IMR-90 (cell line): ENCODE measurements at regions not wholly inside any gene's neighbourhood (a gene's known extent, or its start where the extent isn't known, plus 50 kb on each side); places are given as distances from the start of the nearest gene placed in this dataset.

Experiments
- ATAC-seq: fragments of 200-7000 bp; cut with Tn5 transposase; 2 replicates; pipeline ENCODE4 v1.9.1; 2020; ENCODE audit warnings: low read depth, mild to moderate bottlenecking, moderate library complexity
- BruUV-seq: library from RNA; stranded (reverse); fragments of 400-500 nt; replicated peaks from 2 replicates; lab custom pipeline; 2021; lab: Mats Ljungman, UMichigan
- CTCF ChIA-PET: fragments of 300-600 bp; formaldehyde crosslinking; extraction: SDS; loops from one replicate; lab custom pipeline; 2021; ENCODE audit warnings: antibody characterized with exemption; lab: Yijun Ruan, JAX
- POLR2A ChIA-PET: fragments of 300-600 bp; sonication (Branson Sonifier 250); formaldehyde crosslinking; loops from one replicate; lab custom pipeline; 2022; ENCODE audit warnings: antibody characterized with exemption; ENCODE audit not compliant: unreplicated experiment; lab: Charles Lee
- DNase-seq: peaks from one replicate; pipeline ENCODE4 v3.0.0; 2013
- H2AFZ ChIP-seq: replicated peaks from 2 replicates; pipeline ENCODE3; 2013; ENCODE audit warnings: low read length, mild to moderate bottlenecking; ENCODE audit not compliant: poor library complexity
- H2AK5ac ChIP-seq: 2 replicates; pipeline ENCODE4 v1.6.1; 2013; ENCODE audit warnings: low read depth, low read length, inconsistent platforms
- H2AK9ac ChIP-seq: replicated peaks from 2 replicates; pipeline ENCODE3; 2013; ENCODE audit warnings: mild to moderate bottlenecking, low read depth, low read length, moderate library complexity; ENCODE audit not compliant: poor library complexity
- H2BK120ac ChIP-seq: 2 replicates; pipeline ENCODE4 v1.6.1; 2013; ENCODE audit warnings: low read depth, low read length, inconsistent platforms
- H2BK15ac ChIP-seq: 3 replicates; pipeline ENCODE4 v1.6.1; 2013; ENCODE audit warnings: low read depth, low read length, inconsistent platforms
- H2BK20ac ChIP-seq: 2 replicates; pipeline ENCODE4 v1.6.1; 2013; ENCODE audit warnings: low read depth, mild to moderate bottlenecking, inconsistent platforms, low read length, moderate library complexity
- H2BK5ac ChIP-seq: 2 replicates; pipeline ENCODE4 v1.6.1; 2013; ENCODE audit warnings: mild to moderate bottlenecking, low read depth, low read length, inconsistent platforms; ENCODE audit not compliant: poor library complexity, severe bottlenecking
- H3K14ac ChIP-seq: replicated peaks from 2 replicates; pipeline ENCODE4 v1.6.1; 2013; ENCODE audit warnings: low read depth, low read length, inconsistent platforms
- H3K18ac ChIP-seq: 2 replicates; pipeline ENCODE4 v1.6.1; 2013; ENCODE audit warnings: low read depth, low read length, control low read depth
- H3K23ac ChIP-seq: 2 replicates; pipeline ENCODE4 v1.6.1; 2013; ENCODE audit warnings: low read depth, low read length, inconsistent platforms
- H3K27ac ChIP-seq: 2 replicates; pipeline ENCODE4 v1.5.1; 2013; ENCODE audit warnings: mild to moderate bottlenecking, control low read depth, low read length; ENCODE audit not compliant: insufficient read depth
- H3K27me3 ChIP-seq: 2 replicates; pipeline ENCODE4 v1.6.1; 2013; ENCODE audit warnings: low read length; ENCODE audit not compliant: control insufficient read depth, insufficient read depth
- H3K36me3 ChIP-seq: 2 replicates; pipeline ENCODE4 v1.6.1; 2013; ENCODE audit warnings: low read length, mixed read lengths; ENCODE audit not compliant: control insufficient read depth, insufficient read depth
- H3K4ac ChIP-seq: 2 replicates; pipeline ENCODE4 v1.6.1; 2013; ENCODE audit warnings: low read depth, low read length, inconsistent platforms
- H3K4me1 ChIP-seq: 2 replicates; pipeline ENCODE4 v1.6.1; 2013; ENCODE audit warnings: low read length, mixed read lengths; ENCODE audit not compliant: control insufficient read depth, insufficient read depth
- H3K4me2 ChIP-seq: 2 replicates; pipeline ENCODE4 v1.6.1; 2013; ENCODE audit warnings: low read depth, mild to moderate bottlenecking, control low read depth, low read length, moderate library complexity
- H3K4me3 ChIP-seq: 2 replicates; pipeline ENCODE4 v1.5.1; 2013; ENCODE audit warnings: low read depth, mild to moderate bottlenecking, control low read depth, low read length, moderate library complexity; ENCODE audit not compliant: insufficient read depth
- H3K56ac ChIP-seq: 2 replicates; pipeline ENCODE4 v1.6.1; 2013; ENCODE audit warnings: low read length, inconsistent platforms; ENCODE audit not compliant: insufficient read depth; ENCODE audit errors: extremely low read depth
- H3K79me1 ChIP-seq, 2 experiments: 2 replicates each; pipeline ENCODE4 v1.6.1; 2013; ENCODE audit warnings: low read length in 2 of 2, inconsistent platforms in 1 of 2, low read depth in 1 of 2
- H3K9ac ChIP-seq: 2 replicates; pipeline ENCODE4 v1.6.1; 2013; ENCODE audit warnings: low read depth, low read length, control low read depth
- H3K9me1 ChIP-seq: 2 replicates; pipeline ENCODE4 v1.6.1; 2013; ENCODE audit warnings: low read length, inconsistent platforms; ENCODE audit not compliant: insufficient read depth
- H3K9me3 ChIP-seq: 2 replicates; pipeline ENCODE4 v1.6.1; 2013; ENCODE audit warnings: low read length; ENCODE audit not compliant: control insufficient read depth, insufficient read depth
- H4K20me1 ChIP-seq: 2 replicates; pipeline ENCODE4 v1.6.1; 2013; ENCODE audit warnings: low read length, inconsistent platforms; ENCODE audit not compliant: insufficient read depth
- H4K5ac ChIP-seq: 2 replicates; pipeline ENCODE4 v1.6.1; 2013; ENCODE audit warnings: mild to moderate bottlenecking, low read depth, low read length, control low read depth
- H4K8ac ChIP-seq, 2 experiments: 2 replicates each; pipeline ENCODE4 v1.6.1; 2013; ENCODE audit warnings: low read depth in 2 of 2, low read length in 2 of 2, control low read depth in 1 of 2, inconsistent platforms in 1 of 2
- H4K91ac ChIP-seq: 2 replicates; pipeline ENCODE4 v1.6.1; 2013; ENCODE audit warnings: low read depth, low read length, inconsistent platforms; ENCODE audit not compliant: insufficient read depth
- BHLHE40 ChIP-seq: fragments of 150-350 bp; IDR thresholded peaks from 2 replicates; pipeline ENCODE4 v1.6.1; 2016; ENCODE audit warnings: mild to moderate bottlenecking, low read depth, low read length
- CEBPB ChIP-seq: IDR thresholded peaks from 2 replicates; pipeline ENCODE4 v1.6.1; 2012; ENCODE audit warnings: low read depth, low read length, improper control_type of control experiment
- CHD1 ChIP-seq: IDR thresholded peaks from 2 replicates; pipeline ENCODE4 v1.6.1; 2012; ENCODE audit warnings: low read depth, low read length, improper control_type of control experiment
- CTCF ChIP-seq: conservative IDR thresholded peaks from 2 replicates; pipeline ENCODE4 v1.5.1; 2012; ENCODE audit warnings: mild to moderate bottlenecking, low read depth, low read length, improper control_type of control experiment
- ELK1 ChIP-seq: fragments of 150-350 bp; IDR thresholded peaks from 2 replicates; pipeline ENCODE4 v1.6.1; 2016; ENCODE audit warnings: low read depth, mild to moderate bottlenecking, low read length, moderate library complexity, borderline replicate concordance
- FOS ChIP-seq: fragments of 150-350 bp; IDR thresholded peaks from 2 replicates; pipeline ENCODE4 v1.6.1; 2016; ENCODE audit warnings: low read depth, low read length
- MAFK ChIP-seq: IDR thresholded peaks from 2 replicates; pipeline ENCODE4 v1.6.1; 2012; ENCODE audit warnings: low read depth, low read length, improper control_type of control experiment
- MAZ ChIP-seq: IDR thresholded peaks from 2 replicates; pipeline ENCODE4 v1.6.1; 2012; ENCODE audit warnings: low read depth, mild to moderate bottlenecking, low read length, improper control_type of control experiment, moderate library complexity, borderline replicate concordance
- MXI1 ChIP-seq: IDR thresholded peaks from 2 replicates; pipeline ENCODE4 v1.6.1; 2012; ENCODE audit warnings: low read depth, mild to moderate bottlenecking, low read length, moderate library complexity, borderline replicate concordance
- NFE2L2 ChIP-seq: fragments of 150-350 bp; IDR thresholded peaks from 2 replicates; pipeline ENCODE4 v1.6.1; 2016; ENCODE audit warnings: low read depth, mild to moderate bottlenecking, low read length
- POLR2A ChIP-seq: IDR thresholded peaks from 2 replicates; pipeline ENCODE4 v1.6.1; 2012; ENCODE audit warnings: mild to moderate bottlenecking, low read depth, low read length
- RAD21 ChIP-seq: IDR thresholded peaks from 2 replicates; pipeline ENCODE4 v1.6.1; 2012; ENCODE audit warnings: low read length, improper control_type of control experiment
- RCOR1 ChIP-seq: IDR thresholded peaks from 2 replicates; pipeline ENCODE4 v1.6.1; 2012; ENCODE audit warnings: mild to moderate bottlenecking, low read length, improper control_type of control experiment; ENCODE audit not compliant: insufficient replicate concordance
- RFX5 ChIP-seq: IDR thresholded peaks from 2 replicates; pipeline ENCODE4 v1.8.0; 2012; ENCODE audit warnings: low read depth, mild to moderate bottlenecking, low read length, moderate library complexity
- SMC3 ChIP-seq: fragments of 150-350 bp; IDR thresholded peaks from 2 replicates; pipeline ENCODE4 v1.6.1; 2016; ENCODE audit warnings: low read depth, mild to moderate bottlenecking, antibody characterized with exemption, low read length, moderate library complexity
- WGBS, 2 experiments: methylation state at CpG; one replicate each; pipeline versions ENCODE4 v1.1.5 to v1.1.7; 2013; ENCODE audit warnings: missing lambda C conversion rate in 2 of 2; ENCODE audit not compliant: insufficient read length in 1 of 2; ENCODE audit errors: extremely low coverage in 2 of 2; 5-methylcytosine and 5-hydroxymethylcytosine counted together
- dilution Hi-C: fragments of 300-500 bp; cut with HindIII; formaldehyde crosslinking; loops from one replicate; pipeline ENCODE4 v1.14.3; 2018; ENCODE audit warnings: low sequenced_read_pairs; ENCODE audit not compliant: unreplicated experiment
- in situ Hi-C: fragments of 300-500 bp; cut with MboI; formaldehyde crosslinking; loops from 3 replicates; pipeline ENCODE4 v1.14.3; 2019; ENCODE audit warnings: low sequenced_read_pairs, inconsistent platforms, mixed read lengths
- intact Hi-C: fragments of 100-400 bp; cut with micrococcal nuclease; formaldehyde crosslinking; loops from 2 replicates; pipeline ENCODE4 v1.10.0; 2022
- TF ChIP-seq, protein P1 (sequence below): fragments of 150-350 bp; IDR thresholded peaks from 2 replicates; pipeline ENCODE4 v1.6.1; 2017; ENCODE audit warnings: mild to moderate bottlenecking, antibody characterized with exemption, low read length, low read depth

DNA sequence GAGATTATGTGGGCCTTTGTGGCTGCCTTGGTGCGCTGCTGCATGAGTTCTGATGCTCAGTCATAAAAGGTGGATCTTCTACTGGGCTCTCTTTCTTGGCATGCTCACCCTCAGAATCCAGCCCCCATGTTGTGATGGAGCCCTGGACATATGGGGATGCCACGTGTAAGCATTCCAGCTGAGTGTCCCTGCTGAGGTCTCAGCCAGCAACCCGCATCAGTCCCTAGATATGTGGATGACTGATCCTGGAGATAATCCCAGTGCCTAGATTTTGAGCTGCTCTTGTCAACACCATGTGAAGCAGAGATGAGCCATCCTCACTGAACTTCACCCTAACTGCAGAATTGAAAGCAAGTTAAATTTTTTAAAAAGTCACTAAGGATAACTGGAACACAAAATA is 390.1 kb downstream of the DMRT2 start:
- BruUV-seq, result no TSS peak
- H3K18ac ChIP-seq, result no peak overlapping the region
- dilution Hi-C loops, result no loop called here

More for the DNA sequence above, 390.1 kb downstream of the DMRT2 start:
- H3K79me1 ChIP-seq, result no peaks in the 10 kb centered on the region
- intact Hi-C loops (no loop called here), in situ Hi-C loops (no loop called here)
- H3K56ac ChIP-seq, result no peak overlapping the region
- CTCF ChIA-PET, result no interaction called here
- WGBS, 2 experiments, result no CpG with 5 or more reads among the region's 3 CpGs
- no peaks in the 10 kb centered on the region for H4K20me1 ChIP-seq
- peaks cover 15% of the 10 kb centered on the region for H3K9me3 ChIP-seq
- H3K9me1 ChIP-seq, result no peaks in the 10 kb centered on the region
- no peak overlapping the region for H4K8ac ChIP-seq
- H4K5ac ChIP-seq, result no peak overlapping the region
- no peak overlapping the region for H3K9ac ChIP-seq
- H3K4me3 ChIP-seq, result no peak overlapping the region
- no peak overlapping the region for H3K14ac ChIP-seq
- H3K27me3 ChIP-seq, result no peaks in the 10 kb centered on the region
- H3K4me2 ChIP-seq, result no peak overlapping the region
- no peak overlapping the region for H3K4ac ChIP-seq
- H3K4me1 ChIP-seq, result no peaks in the 10 kb centered on the region
- no peak overlapping the region for H3K27ac ChIP-seq
- no peak for ATAC-seq
- H2AK5ac ChIP-seq, result no peak overlapping the region
- H2BK20ac ChIP-seq, result no peak overlapping the region
- no peak overlapping the region for H2BK5ac ChIP-seq
- no peak overlapping the region for H2BK15ac ChIP-seq
- H2AFZ ChIP-seq, result no peak overlapping the region
- no peak overlapping the region for H4K91ac ChIP-seq
- TF ChIP-seq POLR2A (no peak), ELK1 (no peak), MAFK (no peak), CTCF (no peak), RFX5 (no peak), MAZ (no peak), FOS (no peak), RCOR1 (no peak), MXI1 (no peak), CHD1 (no peak), NFE2L2 (no peak), BHLHE40 (no peak), RAD21 (no peak), CEBPB (no peak), SMC3 (no peak)
- TF ChIP-seq, protein P1, sequence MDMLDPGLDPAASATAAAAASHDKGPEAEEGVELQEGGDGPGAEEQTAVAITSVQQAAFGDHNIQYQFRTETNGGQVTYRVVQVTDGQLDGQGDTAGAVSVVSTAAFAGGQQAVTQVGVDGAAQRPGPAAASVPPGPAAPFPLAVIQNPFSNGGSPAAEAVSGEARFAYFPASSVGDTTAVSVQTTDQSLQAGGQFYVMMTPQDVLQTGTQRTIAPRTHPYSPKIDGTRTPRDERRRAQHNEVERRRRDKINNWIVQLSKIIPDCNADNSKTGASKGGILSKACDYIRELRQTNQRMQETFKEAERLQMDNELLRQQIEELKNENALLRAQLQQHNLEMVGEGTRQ, result no peak
- no peak for DNase-seq
- no peaks in the 10 kb centered on the region for H3K36me3 ChIP-seq
- H2AK9ac ChIP-seq, result no peak overlapping the region
- POLR2A ChIA-PET, result no interaction called here
- no peak overlapping the region for H2BK120ac ChIP-seq
- H3K23ac ChIP-seq, result no peak overlapping the region
